Skeletal muscle tissue (tissue), 3 donors: ENCODE measurements at regions not wholly inside any gene's neighbourhood (a gene's known extent, or its start where the extent isn't known, plus 50 kb on each side); places are given as distances from the start of the nearest gene placed in this dataset.

Source experiments
- H3K27ac ChIP-seq: one replicate; pipeline ENCODE4 v1.7.0; 2013; ENCODE audit warnings: mild to moderate bottlenecking, low read depth, low read length, inconsistent platforms
- H3K27me3 ChIP-seq, 3 donors: one replicate each; pipeline ENCODE4 v1.7.0; 2013; ENCODE audit warnings: low read length in 3 of 3; ENCODE audit not compliant: control insufficient read depth in 3 of 3, insufficient read depth in 3 of 3
- H3K36me3 ChIP-seq, 3 donors: one replicate each; pipeline ENCODE4 v1.7.0; 2013; ENCODE audit warnings: low read length in 3 of 3; ENCODE audit not compliant: control insufficient read depth in 3 of 3, insufficient read depth in 3 of 3
- H3K4me1 ChIP-seq, 3 donors: one replicate each; pipeline ENCODE4 v1.7.0; 2013; ENCODE audit warnings: low read length in 3 of 3, mild to moderate bottlenecking in 3 of 3; ENCODE audit not compliant: control insufficient read depth in 3 of 3, insufficient read depth in 3 of 3
- H3K4me3 ChIP-seq, 3 donors: one replicate each; pipeline ENCODE4 v1.7.0; 2013; ENCODE audit warnings: low read length in 3 of 3
- H3K9ac ChIP-seq, 3 donors: one replicate each; pipeline ENCODE4 v1.7.0; 2013; ENCODE audit warnings: low read length in 3 of 3, mild to moderate bottlenecking in 3 of 3, moderate library complexity in 2 of 3, low read depth in 1 of 3
- H3K9me3 ChIP-seq, 3 donors: one replicate each; pipeline ENCODE4 v1.7.0; 2013; ENCODE audit warnings: low read length in 3 of 3; ENCODE audit not compliant: control insufficient read depth in 3 of 3
- donor health status: Osteomylitis.

DNA sequence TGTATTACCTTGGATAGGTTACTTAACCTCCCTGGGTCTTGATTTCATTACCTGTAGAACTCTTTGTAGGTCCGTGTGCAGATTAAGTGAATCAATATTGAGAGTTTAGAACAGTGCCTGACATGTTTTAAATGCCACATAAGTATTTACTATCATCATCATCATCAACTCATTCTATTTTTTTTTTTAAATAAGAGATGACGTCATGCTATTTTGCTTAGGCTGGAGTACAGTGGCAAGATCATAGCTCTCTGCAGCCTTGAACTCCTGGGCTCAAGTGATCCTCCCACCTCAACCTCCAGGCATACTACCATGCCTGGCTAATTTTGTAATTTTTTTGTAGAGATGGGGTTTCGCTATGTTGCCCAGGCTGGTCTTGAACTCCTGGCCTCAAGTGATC lies 132.0 kb upstream of the FZD8 start:
- Histone ChIP-seq H3K27me3 (peaks cover 0 to 3% (median 0%) of the 10 kb centered on the region in 3 donors), H3K4me1 (no peaks in the 10 kb centered on the region), H3K27ac (no peak overlapping the region), H3K36me3 (no peaks in the 10 kb centered on the region), H3K9ac (no peak overlapping the region), H3K9me3 (no peaks in the 10 kb centered on the region), H3K4me3 (no peak overlapping the region)

DNA sequence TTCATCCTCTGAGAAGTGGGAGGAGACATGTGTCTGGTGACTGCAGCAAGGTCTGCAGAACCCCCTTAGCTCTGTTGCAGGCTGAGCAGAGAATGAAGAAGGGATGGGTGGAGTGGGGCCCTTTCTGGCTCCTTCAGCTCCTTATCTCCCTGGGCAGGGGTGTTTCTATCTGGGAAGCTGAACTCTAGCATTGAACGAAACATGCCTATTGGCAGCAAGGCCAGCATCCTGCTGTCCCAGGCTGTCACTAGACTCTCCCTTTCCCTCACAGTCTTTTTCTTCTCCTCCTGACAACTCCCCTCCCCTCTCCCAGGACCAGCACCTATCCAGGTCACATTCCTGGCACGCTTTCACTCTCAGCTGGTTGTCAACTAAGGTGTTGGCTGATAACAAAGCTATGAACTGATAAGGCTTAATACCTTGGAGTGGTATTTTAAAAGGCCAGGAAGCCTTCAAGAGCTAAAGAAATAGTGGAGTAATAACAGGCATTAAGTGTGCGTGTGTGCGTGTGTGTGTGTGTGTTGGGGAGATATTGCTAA lies 128.8 kb upstream of the FZD8 start:
- Histone ChIP-seq H3K4me3 (no peak overlapping the region), H3K27me3 (no peaks in the 10 kb centered on the region), H3K9me3 (no peaks in the 10 kb centered on the region), H3K27ac (no peak overlapping the region), H3K9ac (no peak overlapping the region), H3K4me1 (no peaks in the 10 kb centered on the region), H3K36me3 (no peaks in the 10 kb centered on the region)

DNA sequence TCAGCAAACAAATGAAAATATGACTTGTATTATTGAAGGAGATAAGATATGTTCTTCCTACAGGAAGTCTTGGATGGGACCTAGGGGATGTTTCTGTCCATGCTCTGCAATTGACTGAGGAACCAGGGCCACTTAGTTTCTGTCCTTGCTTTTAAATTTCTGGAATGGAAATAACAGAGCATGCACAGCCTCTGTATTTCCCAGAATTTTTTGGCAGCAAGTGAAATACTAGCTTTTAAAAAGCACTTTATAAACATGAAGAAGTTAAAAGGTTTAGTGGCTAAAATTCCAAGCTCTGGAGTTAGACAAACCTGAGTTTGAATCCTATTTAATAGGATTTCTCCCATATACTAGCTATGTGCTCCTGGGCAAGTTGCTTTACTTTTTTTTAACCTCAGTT lies 127.7 kb upstream of the FZD8 start:
- Histone ChIP-seq H3K27me3 (no peaks in the 10 kb centered on the region), H3K9me3 (no peaks in the 10 kb centered on the region), H3K4me1 (no peaks in the 10 kb centered on the region), H3K27ac (no peak overlapping the region), H3K4me3 (no peak overlapping the region), H3K9ac (no peak overlapping the region), H3K36me3 (no peaks in the 10 kb centered on the region)

DNA sequence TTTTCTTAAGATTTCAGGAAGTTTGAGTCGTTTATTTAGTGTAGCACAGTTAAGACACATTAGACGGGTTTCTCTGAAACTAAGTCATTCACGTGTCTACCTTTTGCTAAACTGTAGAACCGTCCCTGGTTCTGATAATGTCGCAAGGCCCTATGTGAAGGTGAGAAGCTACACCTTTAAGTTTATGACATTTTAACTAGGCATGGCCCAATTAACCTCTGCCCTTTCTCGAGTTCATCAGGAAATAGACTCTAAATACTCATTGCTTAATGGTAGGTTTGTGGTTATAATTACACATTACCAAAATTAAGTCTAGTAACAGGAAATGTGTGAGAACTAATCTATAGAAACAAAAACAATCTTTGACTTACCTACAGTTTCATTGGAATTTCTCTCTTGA lies 126.6 kb upstream of the FZD8 start:
- Histone ChIP-seq H3K4me3 (no peak overlapping the region), H3K4me1 (no peaks in the 10 kb centered on the region), H3K9me3 (no peaks in the 10 kb centered on the region), H3K27me3 (no peaks in the 10 kb centered on the region), H3K36me3 (no peaks in the 10 kb centered on the region), H3K9ac (no peak overlapping the region), H3K27ac (no peak overlapping the region)

DNA sequence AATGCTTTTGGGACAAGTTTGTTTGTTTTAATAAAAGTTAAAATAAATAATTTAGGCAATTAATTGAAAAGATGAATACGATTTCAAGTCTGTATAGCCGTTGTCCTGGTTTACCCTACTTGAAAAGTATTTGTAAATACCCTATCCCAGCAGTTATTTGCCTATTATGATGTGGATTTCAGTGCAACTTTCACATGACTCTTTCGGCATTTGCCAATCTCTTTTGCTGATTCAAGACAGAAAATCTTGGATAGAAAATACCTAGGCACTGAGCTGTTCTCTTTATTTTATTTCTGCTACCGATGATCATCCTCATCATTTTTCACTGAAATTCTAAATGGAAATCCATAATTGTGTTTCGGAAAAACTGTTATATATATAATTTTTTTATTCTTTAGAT lies 125.9 kb upstream of the FZD8 start:
- Histone ChIP-seq H3K4me1 (no peaks in the 10 kb centered on the region), H3K27ac (no peak overlapping the region), H3K9ac (no peak overlapping the region), H3K27me3 (no peaks in the 10 kb centered on the region), H3K36me3 (no peaks in the 10 kb centered on the region), H3K4me3 (no peak overlapping the region), H3K9me3 (no peaks in the 10 kb centered on the region)

DNA sequence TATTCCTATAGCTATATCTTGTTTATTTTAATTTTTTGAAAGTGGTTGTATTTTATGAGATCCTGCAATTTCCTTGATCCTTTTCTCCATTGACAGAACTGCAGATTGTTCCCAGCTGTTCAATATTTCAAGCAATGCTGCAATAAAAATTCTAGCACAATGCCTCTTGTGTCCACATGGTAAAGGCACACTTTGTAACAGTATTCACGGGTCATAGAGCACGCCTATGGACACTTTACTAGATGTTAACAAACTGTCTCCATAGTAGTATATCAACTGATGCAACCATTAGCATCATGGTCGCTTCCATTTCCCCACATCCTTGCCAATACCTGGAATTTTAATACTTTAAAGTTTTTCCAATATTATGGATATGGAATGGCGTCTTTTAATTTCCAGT lies 123.9 kb upstream of the FZD8 start:
- Histone ChIP-seq H3K27ac (no peak overlapping the region), H3K9ac (no peak overlapping the region), H3K27me3 (no peaks in the 10 kb centered on the region), H3K4me3 (no peak overlapping the region), H3K36me3 (no peaks in the 10 kb centered on the region), H3K4me1 (no peaks in the 10 kb centered on the region), H3K9me3 (no peaks in the 10 kb centered on the region)

DNA sequence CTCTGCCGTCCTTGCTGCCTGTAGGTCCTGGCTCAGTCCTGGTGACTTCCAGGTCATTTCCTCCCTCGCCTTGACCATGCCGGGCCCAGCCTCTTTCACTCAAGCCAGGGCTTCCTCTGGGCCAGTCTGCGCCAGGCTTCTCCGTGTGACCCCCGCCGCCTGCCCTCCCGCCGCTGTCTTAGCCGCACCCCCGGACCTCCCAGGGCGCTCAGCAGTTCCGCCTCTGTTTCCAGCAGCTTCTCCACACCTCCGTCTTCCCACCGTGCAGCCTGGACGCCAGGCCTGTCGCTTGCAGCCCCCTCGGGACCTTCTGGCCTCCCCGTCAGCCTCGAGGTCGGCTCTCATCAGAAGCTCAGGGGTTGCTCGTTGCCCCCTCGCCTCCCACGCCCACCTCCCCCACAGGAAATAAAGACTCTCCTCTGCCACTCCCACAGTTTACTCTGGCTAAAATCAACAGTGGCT lies 123.0 kb upstream of the FZD8 start:
- Histone ChIP-seq H3K27me3 (no peaks in the 10 kb centered on the region), H3K9ac (no peak overlapping the region), H3K36me3 (no peaks in the 10 kb centered on the region), H3K27ac (no peak overlapping the region), H3K4me3 (no peak overlapping the region), H3K4me1 (no peaks in the 10 kb centered on the region), H3K9me3 (no peaks in the 10 kb centered on the region)

DNA sequence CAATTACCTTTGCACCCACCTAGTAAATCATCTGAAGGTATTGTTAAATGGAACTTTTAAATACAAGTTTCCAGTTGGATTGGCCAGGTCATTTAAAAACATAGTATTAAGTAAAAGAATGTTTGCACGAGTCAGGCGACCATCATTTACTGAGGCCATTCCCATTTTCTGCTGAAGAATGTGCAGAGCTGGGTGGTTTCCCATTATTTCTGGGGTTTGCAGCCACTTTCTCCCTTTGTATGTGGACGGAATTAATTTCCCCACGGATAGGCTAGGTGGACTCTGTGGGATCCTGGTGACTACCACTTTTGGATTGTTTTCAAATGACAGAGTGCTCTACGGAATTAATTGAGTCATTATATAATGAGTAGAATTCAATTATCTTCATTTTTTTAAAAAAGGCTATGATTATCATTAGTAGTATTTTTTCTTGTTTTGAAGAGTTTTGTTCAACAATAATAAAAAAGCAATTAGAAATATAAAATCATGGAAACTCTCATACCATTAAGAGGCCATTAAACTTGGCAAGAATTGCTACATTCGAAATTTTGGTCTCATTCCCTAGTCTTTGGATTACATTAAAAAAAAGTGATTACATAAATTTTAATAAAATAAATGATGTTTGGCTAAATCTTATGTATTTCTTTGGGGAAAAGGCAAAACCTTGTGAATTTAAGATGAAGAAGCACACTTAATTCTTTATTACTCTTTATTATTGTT lies 120.4 kb upstream of the FZD8 start:
- H3K27me3 ChIP-seq = no peaks in the 10 kb centered on the region
- no peak overlapping the region for H3K9ac ChIP-seq
- H3K36me3 ChIP-seq = no peaks in the 10 kb centered on the region
- peaks cover 0 to 2% (median 0%) of the 10 kb centered on the region in 3 donors for H3K4me1 ChIP-seq
- H3K9me3 ChIP-seq = no peaks in the 10 kb centered on the region
- H3K27ac ChIP-seq = no peak overlapping the region
- H3K4me3 ChIP-seq = no peak overlapping the region

GRCh38 chr10:35758076-35758475 lies 116.0 kb upstream of the FZD8 start:
- H3K27me3 ChIP-seq = no peaks in the 10 kb centered on the region
- H3K4me1 ChIP-seq = peaks cover 0 to 3% (median 0%) of the 10 kb centered on the region in 3 donors
- no peak overlapping the region for H3K9ac ChIP-seq
- no peak overlapping the region for H3K27ac ChIP-seq
- H3K36me3 ChIP-seq = no peaks in the 10 kb centered on the region
- no peak overlapping the region for H3K4me3 ChIP-seq
- H3K9me3 ChIP-seq = no peaks in the 10 kb centered on the region

- Histone ChIP-seq H3K9ac (no peak overlapping the region), H3K27ac (no peak overlapping the region), H3K9me3 (no peaks in the 10 kb centered on the region), H3K4me1 (peaks cover 0 to 3% (median 0%) of the 10 kb centered on the region in 3 donors), H3K36me3 (no peaks in the 10 kb centered on the region), H3K27me3 (no peaks in the 10 kb centered on the region), H3K4me3 (no peak overlapping the region)
These were observed 112.4 kb upstream of the FZD8 start for GRCh38 chr10:35754519-35754918.
